ENCODE measurements at regions not wholly inside any gene's neighbourhood (a gene's known extent, or its start where the extent isn't known, plus 50 kb on each side); places are given as distances from the start of the nearest gene placed in this dataset.

- DNase-seq (ENCODE audit: insufficient read length, low spot score) (no peak), FAIRE-seq (no peak)
- TF ChIP-seq POLR2A (IDR thresholded peaks at IDR 0.05; ENCODE audit: low read depth, low read length), result no peak
Measured at GRCh38 chr2:6652251-6652650, 213.5 kb downstream of the CMPK2 start.

DNA sequence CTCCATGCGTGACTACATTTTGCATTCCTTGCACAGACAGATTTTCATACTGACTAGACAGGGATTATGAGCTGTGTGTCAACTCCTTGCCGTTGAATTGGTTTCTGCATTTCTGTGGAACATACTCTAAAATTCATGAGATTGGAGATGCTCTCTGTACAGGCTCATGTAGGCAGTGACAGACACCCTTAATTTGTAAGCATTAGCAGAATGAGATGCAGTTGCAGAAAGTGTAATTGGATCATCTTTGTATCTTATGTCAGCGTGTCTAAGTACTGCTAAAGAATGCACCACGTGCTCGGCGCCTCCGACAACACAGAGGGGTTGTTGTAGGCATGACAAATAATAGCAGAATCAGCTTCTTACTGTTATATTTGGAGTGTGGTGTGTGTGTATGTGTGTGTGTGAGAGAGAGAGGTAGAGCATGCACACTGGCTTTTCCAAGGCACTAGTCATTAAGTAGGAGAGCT is 212.4 kb downstream of the CMPK2 start:
- DNase-seq (ENCODE audit: insufficient read length, low spot score) (no peak), FAIRE-seq (no peak)
- no peak for TF ChIP-seq POLR2A (IDR thresholded peaks at IDR 0.05; ENCODE audit: low read depth, low read length)

DNA sequence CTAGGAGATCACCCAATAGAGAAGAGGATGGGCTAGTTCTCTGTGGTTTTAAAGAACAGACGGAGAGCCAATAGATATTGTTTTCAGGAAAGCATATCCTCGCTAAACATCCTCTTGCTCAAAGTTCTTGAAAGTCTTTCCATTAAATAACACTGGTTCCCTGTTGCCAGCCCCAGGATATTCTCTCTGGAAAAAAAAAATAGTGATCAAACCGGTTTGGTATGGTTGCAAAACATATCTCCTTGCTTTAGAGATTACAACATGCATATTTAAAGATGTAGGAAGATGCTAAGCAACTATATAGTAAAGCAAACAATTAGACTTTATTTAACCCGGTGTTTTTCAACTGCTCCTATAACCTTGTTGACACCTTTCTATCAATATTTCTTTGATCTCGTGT is 211.4 kb downstream of the CMPK2 start:
- no peak for TF ChIP-seq POLR2A (IDR thresholded peaks at IDR 0.05; ENCODE audit: low read depth, low read length)
- FAIRE-seq (no peak), DNase-seq (ENCODE audit: insufficient read length, low spot score) (no peak)

DNA sequence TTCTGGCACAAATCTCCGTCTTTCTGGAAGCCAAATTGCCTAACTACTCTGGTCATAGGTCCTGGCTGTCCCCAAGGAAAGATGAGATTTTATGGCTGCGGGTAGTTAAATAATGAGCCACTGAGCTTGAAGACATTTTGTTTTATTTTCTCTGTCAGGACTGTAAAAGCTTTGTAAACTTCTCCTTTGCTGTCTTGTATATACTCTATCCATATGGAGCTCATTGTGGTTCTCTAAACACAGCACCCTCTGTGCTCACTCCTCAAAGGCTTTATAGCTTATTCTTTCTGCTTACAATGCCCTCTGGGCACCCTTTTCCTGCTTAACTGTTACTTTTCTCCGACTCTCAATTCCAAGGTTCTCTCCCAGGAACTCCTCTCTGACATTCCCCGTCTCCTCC is 209.1 kb downstream of the CMPK2 start:
- FAIRE-seq (no peak), DNase-seq (ENCODE audit: insufficient read length, low spot score) (no peak)
- no peak for TF ChIP-seq POLR2A (IDR thresholded peaks at IDR 0.05; ENCODE audit: low read depth, low read length)

DNA sequence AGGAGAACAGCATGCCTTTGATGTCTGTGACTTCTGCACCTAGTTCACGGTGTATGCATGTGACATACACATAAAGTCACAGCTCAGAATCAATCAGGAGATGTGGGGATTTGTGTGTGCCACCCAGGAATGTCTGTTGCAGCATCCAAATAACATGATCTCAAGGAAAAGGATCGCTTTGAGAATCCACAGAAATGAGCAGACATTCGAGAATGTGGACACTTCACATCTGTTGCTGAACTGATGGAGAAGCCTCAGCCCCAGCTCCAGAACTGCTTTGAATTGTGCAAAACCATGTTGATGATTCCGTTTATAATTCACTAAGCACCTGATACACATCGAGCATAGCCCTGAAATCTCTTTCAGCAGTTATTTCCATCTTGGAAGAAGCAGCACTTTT is 208.6 kb downstream of the CMPK2 start:
- no peak for TF ChIP-seq POLR2A (IDR thresholded peaks at IDR 0.05; ENCODE audit: low read depth, low read length)
- DNase-seq (ENCODE audit: insufficient read length, low spot score) (no peak), FAIRE-seq (no peak)

DNA sequence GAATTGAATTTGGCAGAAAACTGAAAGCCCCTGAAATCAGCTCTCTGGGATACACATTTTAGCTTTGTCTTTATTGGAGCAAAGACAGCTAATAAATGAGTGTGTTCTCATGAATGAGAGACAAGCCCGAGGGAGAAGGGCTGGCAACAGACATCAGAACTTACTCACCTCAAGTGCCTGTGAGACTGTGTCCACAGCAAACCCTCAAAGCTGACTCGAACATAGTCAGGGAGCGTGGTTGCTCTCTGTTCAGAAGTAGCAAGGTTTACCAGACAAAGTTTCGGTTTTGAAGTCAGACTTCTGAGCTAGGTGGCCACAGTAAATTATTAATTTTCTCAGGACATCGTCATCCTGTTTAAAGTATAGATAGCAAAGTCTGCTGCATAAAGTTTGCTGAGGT is 207.9 kb downstream of the CMPK2 start:
- DNase-seq (ENCODE audit: insufficient read length, low spot score) (no peak), FAIRE-seq (no peak)
- no peak for TF ChIP-seq POLR2A (IDR thresholded peaks at IDR 0.05; ENCODE audit: low read depth, low read length)

- TF ChIP-seq POLR2A (IDR thresholded peaks at IDR 0.05; ENCODE audit: low read depth, low read length), result no peak
- FAIRE-seq (no peak), DNase-seq (ENCODE audit: insufficient read length, low spot score) (no peak)
Measured at GRCh38 chr2:6664332-6665061, 201.2 kb downstream of the CMPK2 start.

GRCh38 chr2:6665093-6666045 is 200.3 kb downstream of the CMPK2 start:
- FAIRE-seq (no peak), DNase-seq (ENCODE audit: insufficient read length, low spot score) (no peak)
- no peak for TF ChIP-seq POLR2A (IDR thresholded peaks at IDR 0.05; ENCODE audit: low read depth, low read length)

DNA sequence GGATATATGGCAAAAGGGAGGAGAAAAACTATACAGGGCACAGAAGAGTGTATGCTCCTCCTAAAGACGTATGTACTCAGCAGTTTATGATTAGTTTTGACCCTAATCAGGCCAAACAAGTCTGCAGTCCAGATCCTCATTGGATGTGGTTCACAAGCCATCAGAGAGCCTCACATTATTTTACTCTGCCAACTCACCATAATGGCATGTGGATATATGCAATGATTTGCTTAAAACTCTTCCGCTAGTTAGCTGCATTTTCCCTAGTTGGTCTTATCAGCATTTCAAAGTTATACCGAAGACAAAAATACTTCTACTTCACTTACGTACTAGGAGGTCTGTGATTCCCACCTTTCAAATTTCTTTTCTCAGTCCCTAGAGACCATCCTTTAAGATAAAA is 198.4 kb downstream of the CMPK2 start:
- TF ChIP-seq POLR2A (IDR thresholded peaks at IDR 0.05; ENCODE audit: low read depth, low read length), result no peak
- FAIRE-seq, result no peak
- no peak for DNase-seq (ENCODE audit: insufficient read length, low spot score)

DNA sequence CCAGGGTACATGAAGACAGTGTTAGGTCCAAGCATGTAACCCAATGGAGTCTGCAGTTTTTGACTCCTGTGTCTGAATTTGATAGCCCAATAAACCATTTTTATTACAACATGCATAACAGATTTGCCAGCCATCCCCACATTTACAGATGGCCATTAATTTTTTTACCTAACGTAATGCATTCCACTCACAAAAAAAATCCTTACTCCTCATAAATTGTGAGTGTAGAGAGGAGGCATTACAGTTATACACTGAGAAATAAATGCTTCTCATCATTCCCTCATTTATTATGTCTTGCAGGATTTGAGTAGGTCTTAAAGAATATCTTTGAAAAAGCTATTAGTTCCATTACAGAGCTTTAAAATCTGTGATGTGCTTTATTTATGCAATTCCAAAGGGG is 193.8 kb downstream of the CMPK2 start:
- no peak for TF ChIP-seq POLR2A (IDR thresholded peaks at IDR 0.05; ENCODE audit: low read depth, low read length)
- no peak for FAIRE-seq
- no peak for DNase-seq (ENCODE audit: insufficient read length, low spot score)

- FAIRE-seq, result no peak
- no peak for TF ChIP-seq POLR2A (IDR thresholded peaks at IDR 0.05; ENCODE audit: low read depth, low read length)
- DNase-seq (ENCODE audit: insufficient read length, low spot score), result no peak
Measured at GRCh38 chr2:6674381-6674780, 191.3 kb downstream of the CMPK2 start.

GRCh38 chr2:6675791-6676190 is 189.9 kb downstream of the CMPK2 start:
- DNase-seq (ENCODE audit: insufficient read length, low spot score) (no peak), FAIRE-seq (no peak)
- TF ChIP-seq POLR2A (IDR thresholded peaks at IDR 0.05; ENCODE audit: low read depth, low read length), result no peak

DNA sequence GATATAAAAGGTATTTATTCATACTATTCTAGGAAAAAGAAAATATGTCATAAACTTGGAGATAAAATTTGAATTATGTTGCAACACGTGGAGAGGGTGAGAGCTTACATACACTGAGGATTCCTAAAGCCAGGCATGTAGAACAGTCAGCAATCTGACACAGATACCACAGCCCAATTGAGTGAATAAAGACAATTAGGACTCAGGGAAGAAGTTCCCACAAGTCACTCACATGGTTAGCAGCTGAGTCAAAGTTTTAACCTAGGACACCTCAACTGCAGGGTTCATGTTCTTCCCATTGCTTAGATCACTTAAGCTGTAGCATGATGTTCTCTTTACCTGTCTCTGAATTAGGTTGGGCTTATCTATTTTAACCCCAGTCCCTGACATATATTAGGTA is 189.5 kb downstream of the CMPK2 start:
- FAIRE-seq (no peak), DNase-seq (ENCODE audit: insufficient read length, low spot score) (no peak)
- no peak for TF ChIP-seq POLR2A (IDR thresholded peaks at IDR 0.05; ENCODE audit: low read depth, low read length)

GRCh38 chr2:6676776-6677175 is 188.9 kb downstream of the CMPK2 start:
- TF ChIP-seq POLR2A (IDR thresholded peaks at IDR 0.05; ENCODE audit: low read depth, low read length), result no peak
- no peak for DNase-seq (ENCODE audit: insufficient read length, low spot score)
- FAIRE-seq, result no peak

DNA sequence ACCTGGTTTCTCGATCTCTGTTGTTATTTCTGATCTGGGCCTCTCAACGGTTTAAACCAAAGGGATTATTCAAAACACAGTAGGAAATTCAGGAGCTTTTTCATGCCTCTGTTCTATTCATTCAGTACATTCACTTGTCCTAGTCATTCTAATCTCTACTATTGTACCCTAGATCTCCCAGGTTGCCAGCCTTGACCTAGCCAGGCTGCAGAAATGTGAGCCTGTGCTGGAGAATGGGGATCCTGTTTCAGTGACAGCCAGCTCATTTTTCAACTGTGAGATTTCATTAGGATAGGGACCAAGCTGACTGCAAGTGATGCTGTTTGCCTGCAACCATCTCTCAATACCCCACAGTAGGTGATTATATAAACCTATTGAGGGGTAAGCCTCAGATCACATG is 186.2 kb downstream of the CMPK2 start:
- DNase-seq (ENCODE audit: insufficient read length, low spot score) (no peak), FAIRE-seq (no peak)
- no peak for TF ChIP-seq POLR2A (IDR thresholded peaks at IDR 0.05; ENCODE audit: low read depth, low read length)

Data from H54 (cell line).